ENCODE measurements at regions not wholly inside any gene's neighbourhood (a gene's known extent, or its start where the extent isn't known, plus 50 kb on each side); places are given as distances from the start of the nearest gene placed in this dataset.
A peak's percentile ranks its signal among the peaks of the same experiment; 100 is the strongest.

- Histone ChIP-seq H3K27ac (no peak overlapping the region), H3K9me3 (no peaks in the 10 kb centered on the region), H3K4me1 (no peaks in the 10 kb centered on the region), H3K36me3 (ENCODE audit: insufficient read depth in 1 of 2, low read depth in 1 of 2) (no peaks in the 10 kb centered on the region), H3K4me3 (no peak overlapping the region), H3K27me3 (ENCODE audit: insufficient read depth in 3 of 3, low read length in 2 of 3) (no peaks in the 10 kb centered on the region)
- no peak for TF ChIP-seq CTCF (IDR thresholded peaks at IDR 0.05)
- intact Hi-C loops (cut with DNase I) = loop anchor here in 1 of 2 donors (10.0 kb wide), 1 partner anchor 272 kb away; no protein-coding TSS in a partner anchor
- DNase-seq (no peak), ATAC-seq (no peak)
- WGBS, 3 donors = 85 to 86% (median 85%) methylated on average over 8 of the region's 8 CpGs
These were observed 95.9 kb upstream of the ANKRD34C start for GRCh38 chr15:79186616-79187015.

- Histone ChIP-seq H3K36me3 (ENCODE audit: insufficient read depth in 1 of 2, low read depth in 1 of 2) (no peaks in the 10 kb centered on the region), H3K4me1 (no peaks in the 10 kb centered on the region), H3K4me3 (no peak overlapping the region), H3K9me3 (no peaks in the 10 kb centered on the region), H3K27me3 (ENCODE audit: insufficient read depth in 3 of 3, low read length in 2 of 3) (no peaks in the 10 kb centered on the region), H3K27ac (no peak overlapping the region)
- no peak for ATAC-seq
- intact Hi-C loops (cut with DNase I) = loop anchor here (2.0 to 10.0 kb wide), 3 partner anchors 156 to 276 kb away; no protein-coding TSS in a partner anchor
- no peak for DNase-seq
- TF ChIP-seq CTCF (IDR thresholded peaks at IDR 0.05) = no peak
- WGBS, 3 donors = 85 to 92% (median 88%) methylated on average over 7 of the region's 7 CpGs
These were observed 94.6 kb upstream of the RASGRF1 start for GRCh38 chr15:79185199-79185598.

- intact Hi-C loops (cut with DNase I) = loop anchor here (1.0 to 10.0 kb wide), 4 partner anchors 156 to 276 kb away; no protein-coding TSS in a partner anchor
- H3K9me3 ChIP-seq = no peaks in the 10 kb centered on the region
These were observed 93.9 kb upstream of the RASGRF1 start for GRCh38 chr15:79184465-79184892.

GRCh38 chr15:79180318-79180717 is 89.7 kb upstream of the RASGRF1 start:
- Histone ChIP-seq H3K27me3 (ENCODE audit: insufficient read depth in 3 of 3, low read length in 2 of 3) (peaks cover 0 to 6% (median 5%) of the 10 kb centered on the region in 3 donors), H3K36me3 (ENCODE audit: insufficient read depth in 1 of 2, low read depth in 1 of 2) (no peaks in the 10 kb centered on the region), H3K4me1 (no peaks in the 10 kb centered on the region), H3K27ac (no peak overlapping the region), H3K4me3 (no peak overlapping the region), H3K9me3 (no peaks in the 10 kb centered on the region)
- ATAC-seq (no peak), DNase-seq (no peak)
- intact Hi-C loops (cut with DNase I) = loop anchor here in 1 of 2 donors (10.0 kb wide), 1 partner anchor 266 kb away; no protein-coding TSS in a partner anchor
- WGBS, 3 donors = 64 to 74% (median 74%) methylated on average over 5 of the region's 5 CpGs
- no peak for TF ChIP-seq CTCF (IDR thresholded peaks at IDR 0.05)

More at GRCh38 chr15:79184465-79184892, 93.9 kb upstream of the RASGRF1 start:
- WGBS, 3 donors = 2 to 5% (median 5%) methylated on average over 4 of the region's 4 CpGs
- Histone ChIP-seq H3K4me3 (no peak overlapping the region), H3K27ac (no peak overlapping the region), H3K36me3 (ENCODE audit: insufficient read depth in 1 of 2, low read depth in 1 of 2) (no peaks in the 10 kb centered on the region), H3K27me3 (ENCODE audit: insufficient read depth in 3 of 3, low read length in 2 of 3) (no peaks in the 10 kb centered on the region), H3K4me1 (no peaks in the 10 kb centered on the region)
- TF ChIP-seq CTCF (IDR thresholded peaks at IDR 0.05) = peak; percentile 99
- peak; percentile 70 to 81 for DNase-seq
- peak; percentile 63 to 78 (median 66) for ATAC-seq

- no peak for TF ChIP-seq CTCF (IDR thresholded peaks at IDR 0.05)
- Histone ChIP-seq H3K36me3 (ENCODE audit: insufficient read depth in 1 of 2, low read depth in 1 of 2) (no peaks in the 10 kb centered on the region), H3K27me3 (ENCODE audit: insufficient read depth in 3 of 3, low read length in 2 of 3) (peaks cover 0 to 6% (median 5%) of the 10 kb centered on the region in 3 donors), H3K27ac (no peak overlapping the region), H3K9me3 (no peaks in the 10 kb centered on the region), H3K4me1 (no peaks in the 10 kb centered on the region), H3K4me3 (no peak overlapping the region)
- 87 to 93% (median 89%) methylated on average over 5 of the region's 5 CpGs for WGBS, 3 donors
- DNase-seq (no peak), ATAC-seq (no peak)
- intact Hi-C loops (cut with DNase I) = no loop called here
These were observed 89.0 kb upstream of the RASGRF1 start for GRCh38 chr15:79179597-79179996.

Measured in psoas muscle (tissue), 7 donors.